ENCODE measurements at regions not wholly inside any gene's neighbourhood (a gene's known extent, or its start where the extent isn't known, plus 50 kb on each side); places are given as distances from the start of the nearest gene placed in this dataset.

DNA sequence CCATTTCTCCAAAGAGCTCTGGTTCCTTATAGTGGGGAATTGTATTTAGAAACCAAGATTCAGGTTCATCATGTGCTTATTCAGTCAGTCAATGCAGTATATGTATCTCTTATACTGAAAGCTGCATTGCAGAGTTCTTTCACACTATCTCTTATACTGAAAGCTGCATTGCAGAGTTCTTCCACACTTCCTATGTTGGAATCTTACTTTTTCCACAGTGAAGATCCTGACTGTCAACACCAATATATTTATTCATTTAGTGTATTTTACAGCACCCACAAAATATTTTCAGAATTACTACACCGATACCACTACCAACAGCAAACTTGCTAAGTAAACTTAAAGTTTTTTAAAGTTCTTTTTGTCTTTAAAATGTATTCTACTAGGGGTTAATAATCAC lies 349.3 kb upstream of the MMS22L start:
- TF ChIP-seq, protein P1, sequence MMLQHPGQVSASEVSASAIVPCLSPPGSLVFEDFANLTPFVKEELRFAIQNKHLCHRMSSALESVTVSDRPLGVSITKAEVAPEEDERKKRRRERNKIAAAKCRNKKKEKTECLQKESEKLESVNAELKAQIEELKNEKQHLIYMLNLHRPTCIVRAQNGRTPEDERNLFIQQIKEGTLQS (IDR thresholded peaks at IDR 0.05): no peak
- TF ChIP-seq RAD21 (IDR thresholded peaks at IDR 0.05; ENCODE audit: low read depth) (no peak), SIN3A (IDR thresholded peaks at IDR 0.05; ENCODE audit: low read depth) (no peak), CEBPB (IDR thresholded peaks at IDR 0.05; ENCODE audit: low read depth) (no peak), POLR2A (IDR thresholded peaks at IDR 0.05; ENCODE audit: borderline replicate concordance, extremely low read depth, insufficient read depth, insufficient read length) (no peak), POLR2AphosphoS5 (IDR thresholded peaks at IDR 0.05; ENCODE audit: low read depth, low read length) (no peak), EZH2phosphoT487 (IDR thresholded peaks at IDR 0.05; ENCODE audit: borderline replicate concordance) (no peak)
- TF ChIP-seq, protein P2, sequence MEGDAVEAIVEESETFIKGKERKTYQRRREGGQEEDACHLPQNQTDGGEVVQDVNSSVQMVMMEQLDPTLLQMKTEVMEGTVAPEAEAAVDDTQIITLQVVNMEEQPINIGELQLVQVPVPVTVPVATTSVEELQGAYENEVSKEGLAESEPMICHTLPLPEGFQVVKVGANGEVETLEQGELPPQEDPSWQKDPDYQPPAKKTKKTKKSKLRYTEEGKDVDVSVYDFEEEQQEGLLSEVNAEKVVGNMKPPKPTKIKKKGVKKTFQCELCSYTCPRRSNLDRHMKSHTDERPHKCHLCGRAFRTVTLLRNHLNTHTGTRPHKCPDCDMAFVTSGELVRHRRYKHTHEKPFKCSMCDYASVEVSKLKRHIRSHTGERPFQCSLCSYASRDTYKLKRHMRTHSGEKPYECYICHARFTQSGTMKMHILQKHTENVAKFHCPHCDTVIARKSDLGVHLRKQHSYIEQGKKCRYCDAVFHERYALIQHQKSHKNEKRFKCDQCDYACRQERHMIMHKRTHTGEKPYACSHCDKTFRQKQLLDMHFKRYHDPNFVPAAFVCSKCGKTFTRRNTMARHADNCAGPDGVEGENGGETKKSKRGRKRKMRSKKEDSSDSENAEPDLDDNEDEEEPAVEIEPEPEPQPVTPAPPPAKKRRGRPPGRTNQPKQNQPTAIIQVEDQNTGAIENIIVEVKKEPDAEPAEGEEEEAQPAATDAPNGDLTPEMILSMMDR (IDR thresholded peaks at IDR 0.05 in 2 of 3, conservative IDR thresholded peaks at IDR 0.05 in 1 of 3; ENCODE audit: borderline replicate concordance in 1 of 3, insufficient read depth in 1 of 3, low read depth in 2 of 3, low read length in 2 of 3): no peak
- TF ChIP-seq, protein P3, sequence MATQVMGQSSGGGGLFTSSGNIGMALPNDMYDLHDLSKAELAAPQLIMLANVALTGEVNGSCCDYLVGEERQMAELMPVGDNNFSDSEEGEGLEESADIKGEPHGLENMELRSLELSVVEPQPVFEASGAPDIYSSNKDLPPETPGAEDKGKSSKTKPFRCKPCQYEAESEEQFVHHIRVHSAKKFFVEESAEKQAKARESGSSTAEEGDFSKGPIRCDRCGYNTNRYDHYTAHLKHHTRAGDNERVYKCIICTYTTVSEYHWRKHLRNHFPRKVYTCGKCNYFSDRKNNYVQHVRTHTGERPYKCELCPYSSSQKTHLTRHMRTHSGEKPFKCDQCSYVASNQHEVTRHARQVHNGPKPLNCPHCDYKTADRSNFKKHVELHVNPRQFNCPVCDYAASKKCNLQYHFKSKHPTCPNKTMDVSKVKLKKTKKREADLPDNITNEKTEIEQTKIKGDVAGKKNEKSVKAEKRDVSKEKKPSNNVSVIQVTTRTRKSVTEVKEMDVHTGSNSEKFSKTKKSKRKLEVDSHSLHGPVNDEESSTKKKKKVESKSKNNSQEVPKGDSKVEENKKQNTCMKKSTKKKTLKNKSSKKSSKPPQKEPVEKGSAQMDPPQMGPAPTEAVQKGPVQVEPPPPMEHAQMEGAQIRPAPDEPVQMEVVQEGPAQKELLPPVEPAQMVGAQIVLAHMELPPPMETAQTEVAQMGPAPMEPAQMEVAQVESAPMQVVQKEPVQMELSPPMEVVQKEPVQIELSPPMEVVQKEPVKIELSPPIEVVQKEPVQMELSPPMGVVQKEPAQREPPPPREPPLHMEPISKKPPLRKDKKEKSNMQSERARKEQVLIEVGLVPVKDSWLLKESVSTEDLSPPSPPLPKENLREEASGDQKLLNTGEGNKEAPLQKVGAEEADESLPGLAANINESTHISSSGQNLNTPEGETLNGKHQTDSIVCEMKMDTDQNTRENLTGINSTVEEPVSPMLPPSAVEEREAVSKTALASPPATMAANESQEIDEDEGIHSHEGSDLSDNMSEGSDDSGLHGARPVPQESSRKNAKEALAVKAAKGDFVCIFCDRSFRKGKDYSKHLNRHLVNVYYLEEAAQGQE (IDR thresholded peaks at IDR 0.05; ENCODE audit: low read depth): no peak
- TF ChIP-seq, protein P4, sequence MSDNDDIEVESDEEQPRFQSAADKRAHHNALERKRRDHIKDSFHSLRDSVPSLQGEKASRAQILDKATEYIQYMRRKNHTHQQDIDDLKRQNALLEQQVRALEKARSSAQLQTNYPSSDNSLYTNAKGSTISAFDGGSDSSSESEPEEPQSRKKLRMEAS (IDR thresholded peaks at IDR 0.05): no peak

All from HCT116 (cell line).